HepG2 (cell line): ENCODE measurements at regions not wholly inside any gene's neighbourhood (a gene's known extent, or its start where the extent isn't known, plus 50 kb on each side); places are given as distances from the start of the nearest gene placed in this dataset.
A peak's percentile ranks its signal among the peaks of the same experiment; 100 is the strongest.

ENCODE experiments used
- ATAC-seq: fragments of 200-7000 bp; cut with Tn5 transposase; 3 replicates; pipeline ENCODE4 v1.9.1; 2020; ENCODE audit warnings: mild to moderate bottlenecking, moderate library complexity
- BruUV-seq: library from RNA; stranded (reverse); fragments of 400-500 nt; replicated peaks from 2 replicates; lab custom pipeline; 2021; lab: Mats Ljungman, UMichigan
- CTCF ChIA-PET: fragments of 300-600 bp; formaldehyde crosslinking; extraction: SDS; loops from one replicate; lab custom pipeline; 2021; ENCODE audit warnings: low total read pairs, inconsistent platforms, low intra/inter-chr PET ratio; lab: Yijun Ruan, JAX
- POLR2A ChIA-PET: fragments of 350-600 bp; sonication (Branson Sonifier 250); formaldehyde crosslinking; loops from one replicate; lab custom pipeline; 2020; ENCODE audit warnings: antibody characterized with exemption, inconsistent platforms; lab: Yijun Ruan, JAX
- DNase-seq: peaks from one replicate; pipeline ENCODE4 v3.0.0-alpha.2; 2015; ENCODE audit warnings: low spot score
- FAIRE-seq: peaks from 3 replicates; lab custom pipeline; 2011; peaks lifted over from hg19 to GRCh38; lab: Jason Lieb, UNC
- H2AFZ ChIP-seq: one replicate; pipeline ENCODE4 v1.6.1; 2011; ENCODE audit warnings: low read length, inconsistent platforms
- H3K27ac ChIP-seq: fragments of 300-600 bp; 3 replicates; pipeline ENCODE4 v1.8.0; 2011; ENCODE audit warnings: mixed run types, mild to moderate bottlenecking, mixed read lengths, low read length, inconsistent platforms; ENCODE audit not compliant: insufficient read depth; ENCODE audit errors: extremely low read length
- H3K27me3 ChIP-seq, 2 experiments: fragments of 200-600 bp in 1 of 2; 2 replicates in 1 of 2; 3 replicates in 1 of 2; pipeline versions ENCODE4 v1.6.0 to v1.8.0; 2011; ENCODE audit warnings: low read length in 2 of 2, mild to moderate bottlenecking in 2 of 2, moderate library complexity in 2 of 2, inconsistent platforms in 1 of 2; ENCODE audit not compliant: insufficient read depth in 2 of 2, control insufficient read depth in 1 of 2
- H3K36me3 ChIP-seq, 2 experiments: fragments of 200-600 bp in 1 of 2; replicated peaks in 1 of 2; 2 replicates in 1 of 2; 3 replicates in 1 of 2; pipeline versions ENCODE4 v1.5.1 to v1.8.0; 2011; ENCODE audit warnings: low read length in 2 of 2, inconsistent platforms in 1 of 2; ENCODE audit not compliant: insufficient read depth in 2 of 2, control insufficient read depth in 1 of 2
- H3K4me1 ChIP-seq: 2 replicates; pipeline ENCODE4 v1.5.1; 2012; ENCODE audit warnings: low read length, inconsistent platforms; ENCODE audit not compliant: insufficient read depth
- H3K4me2 ChIP-seq: 2 replicates; pipeline ENCODE4 v1.6.0; 2011; ENCODE audit warnings: low read depth, low read length, inconsistent platforms
- H3K4me3 ChIP-seq, 3 experiments: fragments of 200-600 bp in 1 of 3; sonication (generic), shearing (Covaris generic) in 1 of 3; replicated peaks in 1 of 3; 2 replicates each; pipeline ENCODE4 v1.5.1; 2011 to 2016; ENCODE audit warnings: low read length in 3 of 3, inconsistent platforms in 2 of 3, low read depth in 2 of 3, mild to moderate bottlenecking in 2 of 3, control low read depth in 1 of 3, mixed read lengths in 1 of 3; ENCODE audit not compliant: insufficient read depth in 1 of 3
- H3K79me2 ChIP-seq: one replicate; pipeline ENCODE4 v1.6.1; 2011; ENCODE audit warnings: low read length, inconsistent platforms; ENCODE audit not compliant: insufficient read depth
- H3K9ac ChIP-seq: 2 replicates; pipeline ENCODE4 v1.6.0; 2011; ENCODE audit warnings: mild to moderate bottlenecking, low read depth, low read length, inconsistent platforms; ENCODE audit not compliant: insufficient read depth
- H3K9me3 ChIP-seq: 2 replicates; pipeline ENCODE4 v1.5.1; 2012; ENCODE audit warnings: mild to moderate bottlenecking, low read length
- H4K20me1 ChIP-seq: 2 replicates; pipeline ENCODE4 v1.6.0; 2011; ENCODE audit warnings: inconsistent platforms, mild to moderate bottlenecking, low read length, moderate library complexity; ENCODE audit not compliant: insufficient read depth
- ARID2 ChIP-seq: sonication (generic); formaldehyde crosslinking; IDR thresholded peaks from 2 replicates; pipeline ENCODE4 v1.8.1; 2022; ENCODE audit warnings: mild to moderate bottlenecking, missing genetic modification reagents, borderline replicate concordance
- HOXA7 ChIP-seq: sonication (generic); formaldehyde crosslinking; IDR thresholded peaks from 2 replicates; pipeline ENCODE4 v1.8.1; 2022; ENCODE audit warnings: mild to moderate bottlenecking, missing genetic modification reagents, moderate library complexity
- KLF9 ChIP-seq: IDR thresholded peaks from 2 replicates; pipeline ENCODE4 v1.6.1; 2016; ENCODE audit warnings: low read depth
- SAFB2 ChIP-seq: sonication (generic); formaldehyde crosslinking; IDR thresholded peaks from 2 replicates; pipeline ENCODE4 v1.5.1; 2020; ENCODE audit warnings: missing genetic modification reagents, low read depth, mild to moderate bottlenecking, borderline replicate concordance
- ZNF737 ChIP-seq: sonication (generic); formaldehyde crosslinking; IDR thresholded peaks from 2 replicates; pipeline ENCODE4 v1.5.0; 2020; ENCODE audit warnings: missing genetic modification reagents, mild to moderate bottlenecking, borderline replicate concordance
- ZNF784 ChIP-seq: sonication (generic); formaldehyde crosslinking; IDR thresholded peaks from 2 replicates; pipeline ENCODE4 v1.5.1; 2020; ENCODE audit warnings: missing genetic modification reagents, mild to moderate bottlenecking, borderline replicate concordance
- ZNF850 ChIP-seq: sonication (generic); formaldehyde crosslinking; conservative IDR thresholded peaks from 2 replicates; pipeline ENCODE4 v1.9.0; 2021; ENCODE audit warnings: mild to moderate bottlenecking, missing genetic modification reagents
- WGBS: methylation state at CpG from one replicate; pipeline ENCODE4 v1.1.6; 2017; ENCODE audit warnings: low lambda C conversion rate; 5-methylcytosine and 5-hydroxymethylcytosine counted together
- in situ Hi-C: cut with HindIII; loops from 2 replicates; pipeline ENCODE4 v1.10.0; 2017; ENCODE audit warnings: low pct_unique_long_range_greater_than_20kb; ENCODE audit not compliant: extremely low pct_ligation_motif_present
- intact Hi-C: fragments of 100-400 bp; cut with micrococcal nuclease; formaldehyde crosslinking; loops from one replicate; pipeline ENCODE4 v1.10.0; 2022; ENCODE audit not compliant: unreplicated experiment
- TF ChIP-seq, protein P1 (sequence below): sonication (generic); formaldehyde crosslinking; IDR thresholded peaks from 2 replicates; pipeline ENCODE4 v1.5.0; 2020; ENCODE audit warnings: mild to moderate bottlenecking, missing genetic modification reagents, moderate library complexity

- DNase-seq = no peak
- ChIA-PET CTCF (interaction anchor here (1.4 kb wide), 1 partner anchor 234 kb away, joined by 3 read pairs; no protein-coding TSS in a partner anchor), POLR2A (no interaction called here)
- no TSS peak for BruUV-seq
- in situ Hi-C loops (no loop called here), intact Hi-C loops (no loop called here)
- Histone ChIP-seq H3K27ac (no peak overlapping the region), H3K27me3 (no peaks in the 10 kb centered on the region), H4K20me1 (no peaks in the 10 kb centered on the region), H3K36me3 (no peaks in the 10 kb centered on the region), H3K4me2 (no peak overlapping the region), H3K4me1 (no peaks in the 10 kb centered on the region), H3K4me3 (no peak overlapping the region), H2AFZ (no peak overlapping the region), H3K9me3 (no peaks in the 10 kb centered on the region), H3K79me2 (no peaks in the 10 kb centered on the region), H3K9ac (no peak overlapping the region)
- no peak for FAIRE-seq
- WGBS = 29% methylated on average over 5 of the region's 5 CpGs
- no peak for ATAC-seq
- TF ChIP-seq ZNF784 = no peak
- TF ChIP-seq, protein P1, sequence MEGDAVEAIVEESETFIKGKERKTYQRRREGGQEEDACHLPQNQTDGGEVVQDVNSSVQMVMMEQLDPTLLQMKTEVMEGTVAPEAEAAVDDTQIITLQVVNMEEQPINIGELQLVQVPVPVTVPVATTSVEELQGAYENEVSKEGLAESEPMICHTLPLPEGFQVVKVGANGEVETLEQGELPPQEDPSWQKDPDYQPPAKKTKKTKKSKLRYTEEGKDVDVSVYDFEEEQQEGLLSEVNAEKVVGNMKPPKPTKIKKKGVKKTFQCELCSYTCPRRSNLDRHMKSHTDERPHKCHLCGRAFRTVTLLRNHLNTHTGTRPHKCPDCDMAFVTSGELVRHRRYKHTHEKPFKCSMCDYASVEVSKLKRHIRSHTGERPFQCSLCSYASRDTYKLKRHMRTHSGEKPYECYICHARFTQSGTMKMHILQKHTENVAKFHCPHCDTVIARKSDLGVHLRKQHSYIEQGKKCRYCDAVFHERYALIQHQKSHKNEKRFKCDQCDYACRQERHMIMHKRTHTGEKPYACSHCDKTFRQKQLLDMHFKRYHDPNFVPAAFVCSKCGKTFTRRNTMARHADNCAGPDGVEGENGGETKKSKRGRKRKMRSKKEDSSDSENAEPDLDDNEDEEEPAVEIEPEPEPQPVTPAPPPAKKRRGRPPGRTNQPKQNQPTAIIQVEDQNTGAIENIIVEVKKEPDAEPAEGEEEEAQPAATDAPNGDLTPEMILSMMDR (CRISPR knock-in tag) = peak; percentile 20; the same call in 1 of the 2 replicates
These were observed 75.5 kb upstream of the DCD start for GRCh38 chr12:54723379-54724256.

- TF ChIP-seq KLF9 (CRISPR knock-in tag) (no peak), HOXA7 (no peak), ARID2 (CRISPR knock-in tag) (no peak), ZNF737 (no peak), ZNF850 (no peak), SAFB2 (CRISPR knock-in tag) (no peak)
- TF ChIP-seq, all 625 proteins: peak for 0
- FAIRE-seq (no peak), ATAC-seq (no peak), DNase-seq (no peak)
- ChIA-PET CTCF (no interaction called here), POLR2A (no interaction called here)
- Histone ChIP-seq H3K9me3 (no peaks in the 10 kb centered on the region), H3K4me1 (peaks cover 6% of the 10 kb centered on the region; the same call in 1 of the 2 replicates), H3K27me3 (no peaks in the 10 kb centered on the region), H3K9ac (no peak overlapping the region), H3K4me2 (no peak overlapping the region), H4K20me1 (no peaks in the 10 kb centered on the region), H2AFZ (no peak overlapping the region), H3K4me3 (no peak overlapping the region), H3K79me2 (no peaks in the 10 kb centered on the region), H3K36me3 (no peaks in the 10 kb centered on the region), H3K27ac (no peak overlapping the region)
- BruUV-seq = no TSS peak
- WGBS = 62% methylated on average over 3 of the region's 3 CpGs
- intact Hi-C loops = no loop called here
- in situ Hi-C loops = no loop called here
These were observed 73.1 kb upstream of the DCD start for GRCh38 chr12:54721312-54721711.
